IMR-90 (cell line): ENCODE measurements at regions not wholly inside any gene's neighbourhood (a gene's known extent, or its start where the extent isn't known, plus 50 kb on each side); places are given as distances from the start of the nearest gene placed in this dataset.
"Not testable (repeated sequence)": the region's sequence is repeated elsewhere in the genome, so short reads cannot be mapped to it uniquely, and the experiment has no call there.

Experiments
- ATAC-seq: fragments of 200-7000 bp; cut with Tn5 transposase; 2 replicates; pipeline ENCODE4 v1.9.1; 2020; ENCODE audit warnings: low read depth, mild to moderate bottlenecking, moderate library complexity
- BruUV-seq: library from RNA; stranded (reverse); fragments of 400-500 nt; replicated peaks from 2 replicates; lab custom pipeline; 2021; lab: Mats Ljungman, UMichigan
- CTCF ChIA-PET: fragments of 300-600 bp; formaldehyde crosslinking; extraction: SDS; loops from one replicate; lab custom pipeline; 2021; ENCODE audit warnings: antibody characterized with exemption; lab: Yijun Ruan, JAX
- POLR2A ChIA-PET: fragments of 300-600 bp; sonication (Branson Sonifier 250); formaldehyde crosslinking; loops from one replicate; lab custom pipeline; 2022; ENCODE audit warnings: antibody characterized with exemption; ENCODE audit not compliant: unreplicated experiment; lab: Charles Lee
- DNase-seq: peaks from one replicate; pipeline ENCODE4 v3.0.0; 2013
- H2AFZ ChIP-seq: replicated peaks from 2 replicates; pipeline ENCODE3; 2013; ENCODE audit warnings: low read length, mild to moderate bottlenecking; ENCODE audit not compliant: poor library complexity
- H2AK5ac ChIP-seq: 2 replicates; pipeline ENCODE4 v1.6.1; 2013; ENCODE audit warnings: low read depth, low read length, inconsistent platforms
- H2AK9ac ChIP-seq: replicated peaks from 2 replicates; pipeline ENCODE3; 2013; ENCODE audit warnings: mild to moderate bottlenecking, low read depth, low read length, moderate library complexity; ENCODE audit not compliant: poor library complexity
- H2BK120ac ChIP-seq: 2 replicates; pipeline ENCODE4 v1.6.1; 2013; ENCODE audit warnings: low read depth, low read length, inconsistent platforms
- H2BK15ac ChIP-seq: 3 replicates; pipeline ENCODE4 v1.6.1; 2013; ENCODE audit warnings: low read depth, low read length, inconsistent platforms
- H2BK20ac ChIP-seq: 2 replicates; pipeline ENCODE4 v1.6.1; 2013; ENCODE audit warnings: low read depth, mild to moderate bottlenecking, inconsistent platforms, low read length, moderate library complexity
- H2BK5ac ChIP-seq: 2 replicates; pipeline ENCODE4 v1.6.1; 2013; ENCODE audit warnings: mild to moderate bottlenecking, low read depth, low read length, inconsistent platforms; ENCODE audit not compliant: poor library complexity, severe bottlenecking
- H3K14ac ChIP-seq: replicated peaks from 2 replicates; pipeline ENCODE4 v1.6.1; 2013; ENCODE audit warnings: low read depth, low read length, inconsistent platforms
- H3K18ac ChIP-seq: 2 replicates; pipeline ENCODE4 v1.6.1; 2013; ENCODE audit warnings: low read depth, low read length, control low read depth
- H3K23ac ChIP-seq: 2 replicates; pipeline ENCODE4 v1.6.1; 2013; ENCODE audit warnings: low read depth, low read length, inconsistent platforms
- H3K27ac ChIP-seq: 2 replicates; pipeline ENCODE4 v1.5.1; 2013; ENCODE audit warnings: mild to moderate bottlenecking, control low read depth, low read length; ENCODE audit not compliant: insufficient read depth
- H3K27me3 ChIP-seq: 2 replicates; pipeline ENCODE4 v1.6.1; 2013; ENCODE audit warnings: low read length; ENCODE audit not compliant: control insufficient read depth, insufficient read depth
- H3K36me3 ChIP-seq: 2 replicates; pipeline ENCODE4 v1.6.1; 2013; ENCODE audit warnings: low read length, mixed read lengths; ENCODE audit not compliant: control insufficient read depth, insufficient read depth
- H3K4ac ChIP-seq: 2 replicates; pipeline ENCODE4 v1.6.1; 2013; ENCODE audit warnings: low read depth, low read length, inconsistent platforms
- H3K4me1 ChIP-seq: 2 replicates; pipeline ENCODE4 v1.6.1; 2013; ENCODE audit warnings: low read length, mixed read lengths; ENCODE audit not compliant: control insufficient read depth, insufficient read depth
- H3K4me2 ChIP-seq: 2 replicates; pipeline ENCODE4 v1.6.1; 2013; ENCODE audit warnings: low read depth, mild to moderate bottlenecking, control low read depth, low read length, moderate library complexity
- H3K4me3 ChIP-seq: 2 replicates; pipeline ENCODE4 v1.5.1; 2013; ENCODE audit warnings: low read depth, mild to moderate bottlenecking, control low read depth, low read length, moderate library complexity; ENCODE audit not compliant: insufficient read depth
- H3K56ac ChIP-seq: 2 replicates; pipeline ENCODE4 v1.6.1; 2013; ENCODE audit warnings: low read length, inconsistent platforms; ENCODE audit not compliant: insufficient read depth; ENCODE audit errors: extremely low read depth
- H3K79me1 ChIP-seq, 2 experiments: 2 replicates each; pipeline ENCODE4 v1.6.1; 2013; ENCODE audit warnings: low read length in 2 of 2, inconsistent platforms in 1 of 2, low read depth in 1 of 2
- H3K9ac ChIP-seq: 2 replicates; pipeline ENCODE4 v1.6.1; 2013; ENCODE audit warnings: low read depth, low read length, control low read depth
- H3K9me1 ChIP-seq: 2 replicates; pipeline ENCODE4 v1.6.1; 2013; ENCODE audit warnings: low read length, inconsistent platforms; ENCODE audit not compliant: insufficient read depth
- H3K9me3 ChIP-seq: 2 replicates; pipeline ENCODE4 v1.6.1; 2013; ENCODE audit warnings: low read length; ENCODE audit not compliant: control insufficient read depth, insufficient read depth
- H4K20me1 ChIP-seq: 2 replicates; pipeline ENCODE4 v1.6.1; 2013; ENCODE audit warnings: low read length, inconsistent platforms; ENCODE audit not compliant: insufficient read depth
- H4K5ac ChIP-seq: 2 replicates; pipeline ENCODE4 v1.6.1; 2013; ENCODE audit warnings: mild to moderate bottlenecking, low read depth, low read length, control low read depth
- H4K8ac ChIP-seq, 2 experiments: 2 replicates each; pipeline ENCODE4 v1.6.1; 2013; ENCODE audit warnings: low read depth in 2 of 2, low read length in 2 of 2, control low read depth in 1 of 2, inconsistent platforms in 1 of 2
- H4K91ac ChIP-seq: 2 replicates; pipeline ENCODE4 v1.6.1; 2013; ENCODE audit warnings: low read depth, low read length, inconsistent platforms; ENCODE audit not compliant: insufficient read depth
- BHLHE40 ChIP-seq: fragments of 150-350 bp; IDR thresholded peaks from 2 replicates; pipeline ENCODE4 v1.6.1; 2016; ENCODE audit warnings: mild to moderate bottlenecking, low read depth, low read length
- CEBPB ChIP-seq: IDR thresholded peaks from 2 replicates; pipeline ENCODE4 v1.6.1; 2012; ENCODE audit warnings: low read depth, low read length, improper control_type of control experiment
- CHD1 ChIP-seq: IDR thresholded peaks from 2 replicates; pipeline ENCODE4 v1.6.1; 2012; ENCODE audit warnings: low read depth, low read length, improper control_type of control experiment
- ELK1 ChIP-seq: fragments of 150-350 bp; IDR thresholded peaks from 2 replicates; pipeline ENCODE4 v1.6.1; 2016; ENCODE audit warnings: low read depth, mild to moderate bottlenecking, low read length, moderate library complexity, borderline replicate concordance
- MAFK ChIP-seq: IDR thresholded peaks from 2 replicates; pipeline ENCODE4 v1.6.1; 2012; ENCODE audit warnings: low read depth, low read length, improper control_type of control experiment
- NFE2L2 ChIP-seq: fragments of 150-350 bp; IDR thresholded peaks from 2 replicates; pipeline ENCODE4 v1.6.1; 2016; ENCODE audit warnings: low read depth, mild to moderate bottlenecking, low read length
- POLR2A ChIP-seq: IDR thresholded peaks from 2 replicates; pipeline ENCODE4 v1.6.1; 2012; ENCODE audit warnings: mild to moderate bottlenecking, low read depth, low read length
- RCOR1 ChIP-seq: IDR thresholded peaks from 2 replicates; pipeline ENCODE4 v1.6.1; 2012; ENCODE audit warnings: mild to moderate bottlenecking, low read length, improper control_type of control experiment; ENCODE audit not compliant: insufficient replicate concordance
- RFX5 ChIP-seq: IDR thresholded peaks from 2 replicates; pipeline ENCODE4 v1.8.0; 2012; ENCODE audit warnings: low read depth, mild to moderate bottlenecking, low read length, moderate library complexity
- SMC3 ChIP-seq: fragments of 150-350 bp; IDR thresholded peaks from 2 replicates; pipeline ENCODE4 v1.6.1; 2016; ENCODE audit warnings: low read depth, mild to moderate bottlenecking, antibody characterized with exemption, low read length, moderate library complexity
- WGBS, 2 experiments: methylation state at CpG; one replicate each; pipeline versions ENCODE4 v1.1.5 to v1.1.7; 2013; ENCODE audit warnings: missing lambda C conversion rate in 2 of 2; ENCODE audit not compliant: insufficient read length in 1 of 2; ENCODE audit errors: extremely low coverage in 2 of 2; 5-methylcytosine and 5-hydroxymethylcytosine counted together
- dilution Hi-C: fragments of 300-500 bp; cut with HindIII; formaldehyde crosslinking; loops from one replicate; pipeline ENCODE4 v1.14.3; 2018; ENCODE audit warnings: low sequenced_read_pairs; ENCODE audit not compliant: unreplicated experiment
- in situ Hi-C: fragments of 300-500 bp; cut with MboI; formaldehyde crosslinking; loops from 3 replicates; pipeline ENCODE4 v1.14.3; 2019; ENCODE audit warnings: low sequenced_read_pairs, inconsistent platforms, mixed read lengths
- intact Hi-C: fragments of 100-400 bp; cut with micrococcal nuclease; formaldehyde crosslinking; loops from 2 replicates; pipeline ENCODE4 v1.10.0; 2022

- Histone ChIP-seq H3K4me2 (no peak overlapping the region), H2BK20ac (no peak overlapping the region), H3K14ac (no peak overlapping the region), H3K27ac (no peak overlapping the region), H4K20me1 (no peaks in the 10 kb centered on the region), H2BK15ac (no peak overlapping the region), H2BK120ac (no peak overlapping the region), H3K4me3 (no peak overlapping the region), H2AK9ac (no peak overlapping the region), H2BK5ac (no peak overlapping the region), H2AK5ac (no peak overlapping the region), H3K23ac (no peak overlapping the region), H4K5ac (no peak overlapping the region), H3K9me3 (peaks cover 17% of the 10 kb centered on the region), H3K18ac (no peak overlapping the region), H3K56ac (no peak overlapping the region), H2AFZ (no peak overlapping the region), H3K9ac (no peak overlapping the region), H3K36me3 (no peaks in the 10 kb centered on the region), H3K27me3 (no peaks in the 10 kb centered on the region), H4K91ac (no peak overlapping the region), H3K4me1 (no peaks in the 10 kb centered on the region), H3K9me1 (no peaks in the 10 kb centered on the region), H3K4ac (no peak overlapping the region), H4K8ac (no peak overlapping the region), H3K79me1 (no peaks in the 10 kb centered on the region)
- in situ Hi-C loops, result no loop called here
- dilution Hi-C loops, result no loop called here
- ChIA-PET CTCF (no interaction called here), POLR2A (no interaction called here)
- WGBS, 2 experiments, result no CpG with 5 or more reads among the region's 6 CpGs
- DNase-seq (no peak), ATAC-seq (no peak)
- BruUV-seq, result no TSS peak
- intact Hi-C loops, result no loop called here
- TF ChIP-seq ELK1, result no peak
- TF ChIP-seq BHLHE40, result no peak
- no peak for TF ChIP-seq SMC3
- no peak for TF ChIP-seq CHD1
- TF ChIP-seq NFE2L2, result no peak
- no peak for TF ChIP-seq CEBPB
- TF ChIP-seq RCOR1, result no peak
- no peak for TF ChIP-seq MAFK
- TF ChIP-seq POLR2A, result no peak
- no peak for TF ChIP-seq RFX5
These were observed 542.4 kb downstream of the HAPSTR1 start for GRCh38 chr16:9633844-9634243.

- H3K36me3 ChIP-seq, CTCF ChIA-PET, H2BK20ac ChIP-seq, H3K27me3 ChIP-seq, H2AK9ac ChIP-seq, H4K5ac ChIP-seq, H3K4me2 ChIP-seq, H3K79me1 ChIP-seq, H3K4me1 ChIP-seq, POLR2A ChIA-PET, BruUV-seq, H2BK15ac ChIP-seq, in situ Hi-C loops, H2AK5ac ChIP-seq, H3K14ac ChIP-seq, dilution Hi-C loops, H3K27ac ChIP-seq, intact Hi-C loops, ATAC-seq, H2BK120ac ChIP-seq, H4K20me1 ChIP-seq, H4K91ac ChIP-seq, H2BK5ac ChIP-seq, H4K8ac ChIP-seq, H3K9me1 ChIP-seq, H3K9ac ChIP-seq, H3K18ac ChIP-seq, H3K4ac ChIP-seq, DNase-seq, H2AFZ ChIP-seq, H3K4me3 ChIP-seq, H3K23ac ChIP-seq, H3K56ac ChIP-seq: not testable (repeated sequence)
- H3K9me3 ChIP-seq, result peaks cover 17% of the 10 kb centered on the region
- WGBS, 2 experiments, result no CpG with 5 or more reads among the region's 11 CpGs
These were observed 543.8 kb downstream of the HAPSTR1 start for GRCh38 chr16:9635150-9635720.
